ENCODE measurements at regions not wholly inside any gene's neighbourhood (a gene's known extent, or its start where the extent isn't known, plus 50 kb on each side); places are given as distances from the start of the nearest gene placed in this dataset.

DNA sequence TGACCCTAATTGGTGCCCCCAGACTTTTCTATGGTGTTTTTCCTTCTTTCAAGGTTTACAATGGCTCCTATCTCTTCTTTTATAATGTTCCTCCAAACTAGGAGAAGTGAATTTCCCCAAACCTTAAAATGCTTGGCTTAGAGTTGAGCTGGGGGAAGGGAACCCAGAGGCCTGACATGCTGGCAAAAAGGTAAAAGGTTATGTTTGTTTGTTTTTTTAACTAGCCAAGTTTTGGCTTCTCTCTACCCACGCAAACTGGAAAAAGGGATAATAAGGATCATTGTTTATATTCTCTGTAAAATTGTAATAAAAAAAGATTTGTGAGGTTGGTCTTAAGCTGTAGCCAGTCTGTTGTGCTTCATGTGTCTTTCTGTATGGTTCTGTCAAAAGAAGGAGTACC is 477.0 kb downstream of the IPMK start:
- H3K27ac ChIP-seq, result no peak overlapping the region
- POLR2A ChIA-PET (ENCODE audit: low non-redundant PET), result no interaction called here
- TF ChIP-seq, protein P1, sequence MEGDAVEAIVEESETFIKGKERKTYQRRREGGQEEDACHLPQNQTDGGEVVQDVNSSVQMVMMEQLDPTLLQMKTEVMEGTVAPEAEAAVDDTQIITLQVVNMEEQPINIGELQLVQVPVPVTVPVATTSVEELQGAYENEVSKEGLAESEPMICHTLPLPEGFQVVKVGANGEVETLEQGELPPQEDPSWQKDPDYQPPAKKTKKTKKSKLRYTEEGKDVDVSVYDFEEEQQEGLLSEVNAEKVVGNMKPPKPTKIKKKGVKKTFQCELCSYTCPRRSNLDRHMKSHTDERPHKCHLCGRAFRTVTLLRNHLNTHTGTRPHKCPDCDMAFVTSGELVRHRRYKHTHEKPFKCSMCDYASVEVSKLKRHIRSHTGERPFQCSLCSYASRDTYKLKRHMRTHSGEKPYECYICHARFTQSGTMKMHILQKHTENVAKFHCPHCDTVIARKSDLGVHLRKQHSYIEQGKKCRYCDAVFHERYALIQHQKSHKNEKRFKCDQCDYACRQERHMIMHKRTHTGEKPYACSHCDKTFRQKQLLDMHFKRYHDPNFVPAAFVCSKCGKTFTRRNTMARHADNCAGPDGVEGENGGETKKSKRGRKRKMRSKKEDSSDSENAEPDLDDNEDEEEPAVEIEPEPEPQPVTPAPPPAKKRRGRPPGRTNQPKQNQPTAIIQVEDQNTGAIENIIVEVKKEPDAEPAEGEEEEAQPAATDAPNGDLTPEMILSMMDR (conservative IDR thresholded peaks at IDR 0.05; ENCODE audit: low read depth), result no peak
- CTCF ChIA-PET, result no interaction called here
- no peak for DNase-seq (ENCODE audit: low spot score)

DNA sequence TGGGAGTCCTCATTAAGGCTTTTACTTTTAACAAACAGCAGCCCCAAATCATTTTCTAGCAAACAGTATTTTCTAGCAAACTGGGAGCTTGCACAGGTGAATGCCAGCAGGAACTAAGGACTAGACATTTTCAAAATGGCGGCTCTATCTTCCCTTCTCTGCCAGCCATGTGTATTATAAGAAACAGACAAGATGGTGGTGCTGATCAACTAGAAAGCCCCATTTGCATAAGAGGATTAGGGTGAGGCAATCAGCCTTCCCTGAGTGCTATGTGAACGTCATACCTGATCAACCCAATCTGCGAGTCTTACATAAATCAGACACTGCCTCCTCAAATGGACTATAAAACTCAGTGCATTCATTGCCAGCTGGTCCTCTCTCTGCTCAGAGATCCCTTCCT is 479.6 kb downstream of the IPMK start:
- POLR2A ChIA-PET (ENCODE audit: low non-redundant PET), result no interaction called here
- TF ChIP-seq, protein P1 (conservative IDR thresholded peaks at IDR 0.05; ENCODE audit: low read depth), result no peak
- H3K27ac ChIP-seq, result no peak overlapping the region
- CTCF ChIA-PET, result no interaction called here
- DNase-seq (ENCODE audit: low spot score), result no peak

DNA sequence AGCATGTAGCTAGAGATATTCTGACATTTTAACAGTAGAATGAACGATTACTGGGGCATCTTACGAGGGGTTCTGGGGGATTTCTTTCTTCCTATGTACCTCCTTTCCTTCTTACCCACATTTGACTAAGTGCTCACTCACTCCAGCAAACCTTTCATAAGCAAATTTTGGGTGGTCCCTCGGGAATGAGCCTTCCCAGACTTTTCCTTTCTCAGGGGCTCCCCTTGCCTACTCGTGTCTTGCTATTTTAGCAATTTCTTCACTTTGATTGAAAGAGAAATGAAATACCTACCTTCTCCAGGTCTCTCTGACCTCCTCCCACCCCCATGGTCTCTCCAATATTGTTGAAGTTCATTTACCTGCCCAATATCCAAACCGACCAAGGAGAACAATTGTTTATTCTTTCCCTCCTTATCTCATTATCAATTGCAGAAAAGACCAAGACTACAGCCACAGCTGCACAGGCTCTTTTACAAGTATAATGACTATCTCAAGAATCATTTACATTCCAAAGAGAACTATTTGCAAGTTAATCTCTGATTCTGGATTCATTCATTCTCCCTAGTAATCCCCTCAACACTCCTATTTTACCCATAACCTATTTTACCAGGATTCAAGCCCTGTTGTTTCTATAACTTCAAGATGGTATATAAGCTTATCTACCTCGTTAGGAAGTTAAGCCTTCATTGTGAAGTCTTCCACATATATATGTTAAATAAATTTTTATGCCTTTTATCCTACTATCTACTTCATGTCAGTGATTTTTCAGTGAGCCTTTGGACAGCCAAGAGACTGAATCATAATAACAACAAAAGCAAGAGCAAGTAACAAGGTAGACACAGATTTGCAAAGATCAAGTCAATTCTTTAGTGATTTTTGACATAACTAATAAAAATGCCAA is 480.6 kb downstream of the IPMK start:
- ChIA-PET POLR2A (ENCODE audit: low non-redundant PET) (no interaction called here), CTCF (no interaction called here)
- TF ChIP-seq, protein P1 (conservative IDR thresholded peaks at IDR 0.05; ENCODE audit: low read depth), result no peak
- H3K27ac ChIP-seq, result no peak overlapping the region
- DNase-seq (ENCODE audit: low spot score), result no peak

DNA sequence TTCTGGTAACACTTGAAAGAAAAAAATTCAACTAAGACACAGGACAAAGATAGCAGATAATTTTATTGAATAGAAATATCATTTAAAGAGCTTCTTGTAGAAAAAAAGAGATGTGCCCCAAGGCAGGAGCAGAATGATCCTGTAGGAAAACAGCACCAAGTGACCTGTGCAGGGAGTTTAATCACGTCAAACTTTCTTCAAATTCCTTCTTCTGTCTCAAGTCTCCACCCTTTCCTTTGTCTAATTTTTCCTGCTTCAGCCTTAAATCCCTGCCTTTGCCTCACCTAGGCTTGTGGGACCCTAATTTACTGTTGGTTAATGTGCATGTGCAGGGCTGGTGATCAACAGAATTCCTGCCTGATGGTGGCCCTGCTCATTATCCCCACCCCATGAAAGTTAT is 481.4 kb downstream of the IPMK start:
- no peak for DNase-seq (ENCODE audit: low spot score)
- TF ChIP-seq, protein P1 (conservative IDR thresholded peaks at IDR 0.05; ENCODE audit: low read depth), result no peak
- no peak overlapping the region for H3K27ac ChIP-seq
- POLR2A ChIA-PET (ENCODE audit: low non-redundant PET), result no interaction called here
- CTCF ChIA-PET, result no interaction called here

DNA sequence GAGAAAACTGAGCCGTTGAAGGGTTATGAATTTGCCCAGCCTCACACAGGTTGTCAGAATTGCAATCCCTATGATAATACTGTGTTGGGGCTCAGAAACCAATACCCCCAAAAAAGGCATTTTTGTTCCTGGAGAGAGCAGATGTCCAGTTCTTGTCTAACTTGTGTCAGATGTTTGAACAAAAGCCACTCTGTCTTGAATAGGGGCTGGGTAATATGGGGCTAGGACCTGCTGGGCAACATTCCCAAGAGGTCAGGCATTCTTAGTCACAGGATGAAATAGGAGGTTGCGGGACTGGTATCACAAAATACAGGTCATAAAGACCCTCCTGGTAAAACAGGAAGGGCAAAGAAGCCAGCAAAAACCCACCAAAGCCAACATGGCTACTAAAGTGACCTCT is 482.1 kb downstream of the IPMK start:
- ChIA-PET CTCF (no interaction called here), POLR2A (ENCODE audit: low non-redundant PET) (no interaction called here)
- TF ChIP-seq, protein P1 (conservative IDR thresholded peaks at IDR 0.05; ENCODE audit: low read depth), result no peak
- no peak overlapping the region for H3K27ac ChIP-seq
- DNase-seq (ENCODE audit: low spot score), result peak; percentile 3

DNA sequence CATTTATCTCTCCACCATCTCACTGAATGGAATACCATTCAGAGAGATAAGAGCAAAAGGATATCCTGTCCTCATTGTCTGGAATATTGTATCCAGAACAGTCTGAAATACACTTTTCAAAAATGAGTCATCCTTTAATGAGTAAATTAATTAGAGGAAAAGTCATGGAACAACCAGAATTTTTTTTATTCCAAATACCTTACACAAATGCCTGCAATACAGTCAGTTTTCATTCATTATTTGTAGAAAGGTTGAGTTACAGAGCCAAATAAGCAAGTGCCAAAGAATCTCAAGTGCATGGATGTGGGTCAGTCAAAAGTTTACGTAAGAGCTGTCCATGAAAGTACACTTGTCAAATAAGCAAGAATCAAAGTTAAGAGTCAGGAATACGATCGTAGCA is 482.6 kb downstream of the IPMK start:
- ChIA-PET POLR2A (ENCODE audit: low non-redundant PET) (no interaction called here), CTCF (no interaction called here)
- TF ChIP-seq, protein P1 (conservative IDR thresholded peaks at IDR 0.05; ENCODE audit: low read depth), result no peak
- no peak overlapping the region for H3K27ac ChIP-seq
- no peak for DNase-seq (ENCODE audit: low spot score)
